Vagina (tissue), 2 donors: ENCODE measurements at regions not wholly inside any gene's neighbourhood (a gene's known extent, or its start where the extent isn't known, plus 50 kb on each side); places are given as distances from the start of the nearest gene placed in this dataset.
A peak's percentile ranks its signal among the peaks of the same experiment; 100 is the strongest.
"Not testable (repeated sequence)": the region's sequence is repeated elsewhere in the genome, so short reads cannot be mapped to it uniquely, and the experiment has no call there.

Source experiments
- DNase-seq, 2 donors: peaks; one replicate each; pipeline ENCODE4 v3.0.0-alpha.2; 2017; ENCODE audit errors: extremely low spot score in 2 of 2
- H3K27ac ChIP-seq: fragments of 200-600 bp; sonication (generic); one replicate; pipeline ENCODE4 v1.5.1; 2019
- H3K27me3 ChIP-seq: fragments of 200-600 bp; sonication (generic); one replicate; pipeline ENCODE4 v1.5.1; 2019
- H3K36me3 ChIP-seq, 2 donors: fragments of 200-600 bp; sonication (generic); one replicate each; pipeline ENCODE4 v1.5.1; 2017 to 2019
- H3K4me1 ChIP-seq: fragments of 200-600 bp; sonication (generic); one replicate; pipeline ENCODE4 v1.5.1; 2019
- H3K4me3 ChIP-seq, 2 donors: fragments of 200-600 bp; sonication (generic); 1 replicate in 1 of 2; 2 replicates in 1 of 2; pipeline ENCODE4 v1.5.1; 2016 to 2019
- H3K9me3 ChIP-seq: fragments of 200-600 bp; sonication (generic); one replicate; pipeline ENCODE4 v1.5.1; 2019
- POLR2A ChIP-seq, 2 donors: fragments of 450-650 bp; IDR thresholded peaks; one replicate each; pipeline ENCODE4 v1.6.1; 2017; ENCODE audit warnings: antibody characterized with exemption in 2 of 2, mild to moderate bottlenecking in 2 of 2, moderate library complexity in 2 of 2
- POLR2AphosphoS5 ChIP-seq, 2 donors: sonication (generic); formaldehyde crosslinking; IDR thresholded peaks; one replicate each; pipeline ENCODE4 v1.9.0; 2017; ENCODE audit warnings: antibody characterized with exemption in 2 of 2, mild to moderate bottlenecking in 2 of 2, low read depth in 1 of 2; ENCODE audit not compliant: insufficient read depth in 1 of 2
- intact Hi-C: fragments of 100-400 bp; cut with DNase I; formaldehyde crosslinking; loops from one replicate; pipeline ENCODE4 v1.15.1; 2023
- TF ChIP-seq, protein P1 (sequence below), 3 experiments: fragments of 450-650 bp in 2 of 3; fragments of 200-600 bp in 1 of 3; sonication (generic) in 1 of 3; IDR thresholded peaks; one replicate each; pipeline ENCODE4 v1.5.1; 2017 to 2019; ENCODE audit warnings: antibody characterized with exemption in 3 of 3, mild to moderate bottlenecking in 2 of 3, moderate library complexity in 2 of 3

DNA sequence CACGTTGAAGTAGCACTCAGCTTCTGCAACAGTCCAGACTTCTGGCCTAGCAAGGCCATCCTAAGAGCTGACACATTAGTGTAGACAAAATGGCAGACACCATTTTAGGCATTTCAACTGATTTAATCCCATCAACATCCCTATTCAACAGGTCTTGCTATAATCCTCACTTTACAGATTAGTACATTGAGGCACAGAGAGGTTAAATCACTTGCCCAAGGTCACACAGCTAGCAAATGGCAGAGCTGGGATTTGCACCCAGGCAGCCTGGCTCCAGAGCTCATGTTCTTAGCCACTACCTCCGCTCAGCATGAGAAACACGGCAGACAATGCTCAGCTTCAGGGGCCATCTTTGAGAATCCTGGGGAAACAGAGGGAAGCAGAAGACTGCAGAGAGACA lies 107.9 kb upstream of the TRIM2 start:
- H3K27ac ChIP-seq = no peak overlapping the region
- no peaks in the 10 kb centered on the region for H3K4me1 ChIP-seq
- no peaks in the 10 kb centered on the region for H3K36me3 ChIP-seq
- no peaks in the 10 kb centered on the region for H3K9me3 ChIP-seq
- DNase-seq = no peak
- TF ChIP-seq, protein P1, sequence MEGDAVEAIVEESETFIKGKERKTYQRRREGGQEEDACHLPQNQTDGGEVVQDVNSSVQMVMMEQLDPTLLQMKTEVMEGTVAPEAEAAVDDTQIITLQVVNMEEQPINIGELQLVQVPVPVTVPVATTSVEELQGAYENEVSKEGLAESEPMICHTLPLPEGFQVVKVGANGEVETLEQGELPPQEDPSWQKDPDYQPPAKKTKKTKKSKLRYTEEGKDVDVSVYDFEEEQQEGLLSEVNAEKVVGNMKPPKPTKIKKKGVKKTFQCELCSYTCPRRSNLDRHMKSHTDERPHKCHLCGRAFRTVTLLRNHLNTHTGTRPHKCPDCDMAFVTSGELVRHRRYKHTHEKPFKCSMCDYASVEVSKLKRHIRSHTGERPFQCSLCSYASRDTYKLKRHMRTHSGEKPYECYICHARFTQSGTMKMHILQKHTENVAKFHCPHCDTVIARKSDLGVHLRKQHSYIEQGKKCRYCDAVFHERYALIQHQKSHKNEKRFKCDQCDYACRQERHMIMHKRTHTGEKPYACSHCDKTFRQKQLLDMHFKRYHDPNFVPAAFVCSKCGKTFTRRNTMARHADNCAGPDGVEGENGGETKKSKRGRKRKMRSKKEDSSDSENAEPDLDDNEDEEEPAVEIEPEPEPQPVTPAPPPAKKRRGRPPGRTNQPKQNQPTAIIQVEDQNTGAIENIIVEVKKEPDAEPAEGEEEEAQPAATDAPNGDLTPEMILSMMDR (IDR thresholded peaks at IDR 0.05) = no peak
- TF ChIP-seq POLR2A (IDR thresholded peaks at IDR 0.05) (no peak), POLR2AphosphoS5 (IDR thresholded peaks at IDR 0.05; ENCODE audit: insufficient read depth in 1 of 2, low read depth in 1 of 2) (no peak)
- H3K4me3 ChIP-seq = no peak overlapping the region
- intact Hi-C loops = no loop called here
- H3K27me3 ChIP-seq = no peaks in the 10 kb centered on the region

DNA sequence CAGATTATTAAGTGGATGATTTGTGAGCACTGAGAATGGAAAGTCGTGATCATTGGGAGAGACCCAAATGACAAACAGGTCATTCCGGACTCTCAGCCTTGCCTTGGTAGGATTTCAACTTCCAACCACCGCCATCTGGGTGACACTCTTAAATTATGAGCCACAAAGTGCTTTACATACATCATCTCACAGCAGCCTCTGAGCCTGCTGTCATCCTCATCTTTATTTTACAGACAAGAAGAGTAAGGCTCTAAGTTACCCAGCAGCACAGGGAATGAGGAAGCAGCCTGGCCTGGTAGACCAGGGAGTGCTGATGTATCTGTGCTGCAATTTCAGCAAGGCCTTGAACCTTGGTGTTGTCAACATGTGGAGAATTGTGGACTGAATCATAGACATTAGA lies 105.8 kb upstream of the TRIM2 start:
- Histone ChIP-seq H3K36me3 (no peaks in the 10 kb centered on the region), H3K4me1 (no peaks in the 10 kb centered on the region), H3K4me3 (no peak overlapping the region), H3K27ac (no peak overlapping the region), H3K9me3 (no peaks in the 10 kb centered on the region), H3K27me3 (no peaks in the 10 kb centered on the region)
- intact Hi-C loops = no loop called here
- TF ChIP-seq, protein P1 (IDR thresholded peaks at IDR 0.05) = no peak
- TF ChIP-seq POLR2A (IDR thresholded peaks at IDR 0.05) (no peak), POLR2AphosphoS5 (IDR thresholded peaks at IDR 0.05; ENCODE audit: insufficient read depth in 1 of 2, low read depth in 1 of 2) (no peak)
- DNase-seq = peak; percentile 40 to 58

DNA sequence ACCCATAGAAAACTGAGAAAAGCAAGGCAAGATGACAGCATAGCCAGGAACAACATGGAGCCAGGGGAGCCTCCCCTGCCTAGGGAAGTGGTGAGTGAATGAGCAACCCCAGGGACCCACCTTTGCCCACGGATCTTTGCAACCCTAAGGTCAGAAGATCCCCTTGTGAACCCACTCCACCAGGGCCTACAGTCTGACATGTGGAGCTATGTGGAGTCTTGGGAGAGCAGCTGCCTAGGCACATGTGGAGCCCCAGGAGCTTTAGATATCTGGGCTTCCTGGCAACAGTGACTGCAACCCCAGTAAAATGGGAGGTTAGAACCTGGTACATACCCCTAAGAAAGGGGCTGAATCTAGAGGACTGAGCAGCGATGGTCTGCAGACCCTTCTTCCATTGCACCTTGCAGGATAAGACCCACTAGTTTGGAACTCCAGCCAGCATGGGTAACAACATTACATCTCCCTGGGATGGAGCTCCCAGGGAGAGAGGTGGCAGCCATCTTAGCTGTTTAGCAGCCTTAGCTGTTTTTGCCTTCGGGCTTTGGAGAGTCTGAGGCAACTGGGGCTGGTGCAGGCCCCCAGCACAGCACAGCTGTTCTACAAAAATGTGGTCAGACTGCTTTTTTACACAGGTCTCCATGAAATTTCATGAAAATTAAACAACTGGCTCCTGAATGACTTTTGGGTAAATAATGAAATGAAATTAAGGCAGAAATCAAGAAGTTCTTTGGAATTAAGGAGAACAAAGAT lies 104.7 kb upstream of the TRIM2 start:
- Histone ChIP-seq H3K27me3 (no peaks in the 10 kb centered on the region), H3K9me3 (no peaks in the 10 kb centered on the region), H3K36me3 (no peaks in the 10 kb centered on the region), H3K4me3 (no peak overlapping the region), H3K4me1 (no peaks in the 10 kb centered on the region), H3K27ac (no peak overlapping the region)
- TF ChIP-seq, protein P1 (IDR thresholded peaks at IDR 0.05) = no peak
- no peak for TF ChIP-seq POLR2A (IDR thresholded peaks at IDR 0.05)
- intact Hi-C loops = no loop called here
- peak in 1 of 2 donors; percentile 95 for DNase-seq

GRCh38 chr4:153106736-153107135 lies 97.5 kb upstream of the TRIM2 start:
- H3K27me3 ChIP-seq, H3K27ac ChIP-seq, H3K4me3 ChIP-seq, H3K4me1 ChIP-seq, intact Hi-C loops, H3K9me3 ChIP-seq, H3K36me3 ChIP-seq: not testable (repeated sequence)
- peak; percentile 34 to 55 for DNase-seq

- Histone ChIP-seq H3K9me3 (no peaks in the 10 kb centered on the region), H3K4me3 (no peak overlapping the region), H3K27me3 (no peaks in the 10 kb centered on the region), H3K4me1 (no peaks in the 10 kb centered on the region), H3K27ac (no peak overlapping the region), H3K36me3 (no peaks in the 10 kb centered on the region)
- intact Hi-C loops = no loop called here
- TF ChIP-seq POLR2A (IDR thresholded peaks at IDR 0.05) = no peak
- TF ChIP-seq POLR2AphosphoS5 (IDR thresholded peaks at IDR 0.05; ENCODE audit: insufficient read depth in 1 of 2, low read depth in 1 of 2) = no peak
- TF ChIP-seq, protein P1 (IDR thresholded peaks at IDR 0.05) = no peak
- DNase-seq = peak in 1 of 2 donors; percentile 82
Observed at GRCh38 chr4:153107246-153107645, 97.0 kb upstream of the TRIM2 start.
